HCT116 (cell line): ENCODE measurements at regions not wholly inside any gene's neighbourhood (a gene's known extent, or its start where the extent isn't known, plus 50 kb on each side); places are given as distances from the start of the nearest gene placed in this dataset.

Experiments used
- CBX3 ChIP-seq: IDR thresholded peaks from 2 replicates; pipeline ENCODE4 v1.6.1; 2012; ENCODE audit warnings: low read depth
- CEBPB ChIP-seq: IDR thresholded peaks from 2 replicates; pipeline ENCODE4 v1.6.1; 2012; ENCODE audit warnings: low read depth
- EZH2phosphoT487 ChIP-seq: fragments of 200-600 bp; IDR thresholded peaks from 2 replicates; pipeline ENCODE4 v1.6.1; 2018; ENCODE audit warnings: antibody characterized with exemption, borderline replicate concordance
- POLR2A ChIP-seq: IDR thresholded peaks from 2 replicates; pipeline ENCODE4 v1.7.0; 2011; ENCODE audit warnings: borderline replicate concordance; ENCODE audit not compliant: insufficient read depth, insufficient read length; ENCODE audit errors: extremely low read depth
- POLR2AphosphoS5 ChIP-seq: IDR thresholded peaks from 2 replicates; pipeline ENCODE4 v1.6.1; 2011; ENCODE audit warnings: mild to moderate bottlenecking, low read depth, low read length, moderate library complexity
- ZNF274 ChIP-seq: fragments of 200-500 bp; sonication (Bioruptor generic); IDR thresholded peaks from 2 replicates; pipeline ENCODE4 v1.6.1; 2014; ENCODE audit warnings: mild to moderate bottlenecking, low read depth, low read length, inconsistent platforms
- TF ChIP-seq, protein P1 (sequence below), 3 experiments: fragments of 200-600 bp in 1 of 3; sonication (generic) in 1 of 3; IDR thresholded peaks in 2 of 3; conservative IDR thresholded peaks in 1 of 3; 2 replicates each; pipeline ENCODE4 v1.5.1; 2012 to 2017; ENCODE audit warnings: low read depth in 2 of 3, low read length in 2 of 3, antibody characterized with exemption in 1 of 3, borderline replicate concordance in 1 of 3, control low read depth in 1 of 3, mild to moderate bottlenecking in 1 of 3, mixed read lengths in 1 of 3, mixed run types in 1 of 3, moderate library complexity in 1 of 3; ENCODE audit not compliant: insufficient read depth in 1 of 3

DNA sequence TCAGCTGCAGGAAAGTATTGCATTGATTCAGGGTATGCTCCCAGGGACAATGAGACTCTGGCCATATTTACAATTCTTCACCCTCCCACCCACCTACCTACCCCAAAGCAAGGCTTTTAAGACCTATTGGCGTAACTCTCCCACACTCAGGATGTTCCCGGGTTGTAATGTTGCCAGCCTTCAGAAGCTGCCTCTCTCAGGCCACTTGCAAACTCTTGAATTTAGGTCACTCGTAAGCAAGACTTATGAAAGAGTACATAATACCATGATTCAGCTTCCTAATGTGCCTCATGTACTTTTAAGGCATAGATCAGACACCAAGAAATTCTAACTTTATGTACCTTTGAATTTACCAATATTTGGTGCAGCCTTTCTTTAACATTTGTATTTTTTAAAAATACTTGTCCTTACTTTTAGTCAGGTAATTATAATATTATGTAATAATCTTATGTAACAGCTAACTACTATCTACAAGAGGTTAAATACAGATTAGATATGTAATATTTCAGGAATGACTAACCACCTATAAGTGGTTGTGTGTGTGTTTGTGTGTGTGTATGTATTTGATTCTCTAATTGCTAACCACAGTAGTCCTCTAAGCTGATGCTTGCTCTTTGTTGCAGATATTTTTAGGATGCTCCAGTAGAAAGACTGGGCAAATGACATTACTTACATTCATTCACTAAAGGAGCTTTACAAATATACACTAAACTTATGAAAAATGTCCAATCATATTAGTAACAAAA lies 630.5 kb upstream of the MEF2C start:
- TF ChIP-seq, protein P1, sequence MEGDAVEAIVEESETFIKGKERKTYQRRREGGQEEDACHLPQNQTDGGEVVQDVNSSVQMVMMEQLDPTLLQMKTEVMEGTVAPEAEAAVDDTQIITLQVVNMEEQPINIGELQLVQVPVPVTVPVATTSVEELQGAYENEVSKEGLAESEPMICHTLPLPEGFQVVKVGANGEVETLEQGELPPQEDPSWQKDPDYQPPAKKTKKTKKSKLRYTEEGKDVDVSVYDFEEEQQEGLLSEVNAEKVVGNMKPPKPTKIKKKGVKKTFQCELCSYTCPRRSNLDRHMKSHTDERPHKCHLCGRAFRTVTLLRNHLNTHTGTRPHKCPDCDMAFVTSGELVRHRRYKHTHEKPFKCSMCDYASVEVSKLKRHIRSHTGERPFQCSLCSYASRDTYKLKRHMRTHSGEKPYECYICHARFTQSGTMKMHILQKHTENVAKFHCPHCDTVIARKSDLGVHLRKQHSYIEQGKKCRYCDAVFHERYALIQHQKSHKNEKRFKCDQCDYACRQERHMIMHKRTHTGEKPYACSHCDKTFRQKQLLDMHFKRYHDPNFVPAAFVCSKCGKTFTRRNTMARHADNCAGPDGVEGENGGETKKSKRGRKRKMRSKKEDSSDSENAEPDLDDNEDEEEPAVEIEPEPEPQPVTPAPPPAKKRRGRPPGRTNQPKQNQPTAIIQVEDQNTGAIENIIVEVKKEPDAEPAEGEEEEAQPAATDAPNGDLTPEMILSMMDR (IDR thresholded peaks at IDR 0.05 in 2 of 3, conservative IDR thresholded peaks at IDR 0.05 in 1 of 3; ENCODE audit: borderline replicate concordance in 1 of 3, insufficient read depth in 1 of 3, low read depth in 2 of 3, low read length in 2 of 3), result no peak
- no peak for TF ChIP-seq EZH2phosphoT487
- no peak for TF ChIP-seq POLR2A
- TF ChIP-seq POLR2AphosphoS5, result no peak
- no peak for TF ChIP-seq CBX3
- no peak for TF ChIP-seq CEBPB
- no peak for TF ChIP-seq ZNF274
